ENCODE measurements at regions not wholly inside any gene's neighbourhood (a gene's known extent, or its start where the extent isn't known, plus 50 kb on each side); places are given as distances from the start of the nearest gene placed in this dataset.
"Not testable (repeated sequence)": the region's sequence is repeated elsewhere in the genome, so short reads cannot be mapped to it uniquely, and the experiment has no call there.

DNA sequence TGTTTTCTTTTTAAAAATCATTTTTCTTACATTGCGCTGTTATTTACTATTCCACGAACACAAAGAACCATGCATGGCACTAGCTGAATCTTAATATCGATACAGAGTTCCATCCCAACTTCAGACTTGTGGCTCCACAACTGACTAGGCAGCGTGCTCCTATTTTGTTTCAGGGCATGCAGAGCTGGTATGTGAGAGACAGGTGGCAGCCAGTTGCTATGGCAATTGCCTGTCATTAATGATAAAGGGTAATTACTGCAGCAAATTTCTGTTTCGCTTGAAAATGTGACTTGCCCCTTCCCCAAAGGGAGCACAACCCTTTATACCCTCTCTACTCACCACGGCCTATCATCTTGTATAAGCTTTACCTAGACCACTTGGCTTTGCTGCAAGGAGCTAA, 113.1 kb upstream of the G2E3 start:
- DNase-seq = no peak

DNA sequence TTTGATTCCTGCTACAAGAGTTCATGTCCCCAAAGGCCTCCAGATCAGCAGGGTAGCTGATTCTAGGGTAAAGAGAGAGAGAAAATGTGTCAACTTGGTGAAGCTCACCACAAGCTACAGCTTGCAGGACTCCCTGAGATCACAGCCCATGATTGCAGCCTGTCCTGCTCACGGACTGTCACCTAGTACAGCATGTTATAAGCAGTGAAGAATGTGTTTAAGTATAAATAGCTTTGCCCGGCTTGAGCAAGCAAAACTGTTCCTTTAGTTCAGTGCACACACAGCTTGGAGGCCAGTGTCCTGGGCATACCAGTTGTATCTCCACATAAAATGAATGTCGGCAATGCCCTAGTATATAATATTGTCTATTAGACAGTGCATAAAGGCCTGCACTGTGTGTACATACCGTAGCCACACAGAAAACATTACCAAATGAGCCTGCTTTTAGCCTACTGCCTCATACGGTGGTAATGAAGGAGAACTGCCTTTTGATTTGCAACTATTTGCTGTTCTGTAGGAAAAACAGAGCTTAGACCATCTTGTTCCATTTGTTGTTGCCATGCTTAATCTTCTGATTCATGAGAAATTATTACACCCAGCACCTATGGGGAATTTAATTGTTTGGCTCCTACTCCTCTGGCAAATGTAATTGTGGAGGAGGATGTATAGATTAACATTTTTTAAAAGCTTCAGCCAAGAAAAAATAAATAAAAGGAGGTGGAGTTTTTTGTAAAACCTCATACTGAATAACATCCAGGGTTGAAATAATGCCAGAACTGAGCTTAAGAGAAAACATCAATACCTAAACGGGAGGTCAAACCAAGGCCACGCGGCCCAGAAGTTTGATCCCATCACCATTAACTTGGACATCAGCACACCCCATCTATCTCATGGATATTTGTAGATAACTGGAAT, 108.1 kb upstream of the G2E3 start:
- no peak for DNase-seq

DNA sequence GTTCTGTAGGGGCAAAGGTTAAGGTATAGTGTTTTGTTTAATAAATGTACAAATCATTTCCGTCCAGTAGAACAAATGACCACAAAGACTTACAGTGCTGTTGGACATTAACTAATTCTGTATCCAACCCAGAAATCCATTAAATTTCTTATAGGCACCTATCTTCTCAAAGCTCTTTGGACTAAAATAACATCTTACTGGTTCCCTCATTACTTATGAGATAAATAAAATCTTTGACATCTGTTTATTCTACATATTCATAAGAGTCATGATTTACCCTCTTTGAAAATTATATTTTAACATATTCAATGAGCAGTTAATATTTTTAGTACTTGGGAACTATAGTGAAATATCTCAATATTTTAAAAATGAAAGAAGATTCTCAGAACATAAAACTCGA, 102.7 kb upstream of the G2E3 start:
- no peak for DNase-seq

DNA sequence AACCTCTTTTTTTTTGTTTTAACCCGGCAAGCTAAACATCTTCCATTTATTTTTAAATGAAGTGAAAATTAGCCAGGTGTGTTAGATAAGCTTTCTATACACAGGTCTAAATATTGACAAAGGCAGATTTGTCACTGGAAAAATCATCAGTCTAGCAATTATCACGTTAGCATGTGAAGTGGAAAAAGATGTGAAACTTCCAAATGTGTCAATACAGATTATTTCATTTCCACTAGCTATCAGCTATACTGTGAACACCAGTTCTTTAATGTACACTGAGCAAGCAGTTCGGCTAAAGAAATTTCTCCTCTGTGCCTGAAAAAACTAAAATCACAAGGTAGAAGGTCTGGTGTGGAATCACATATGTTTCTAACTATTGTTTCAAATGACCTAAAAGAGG, 96.6 kb upstream of the G2E3 start:
- no peak for DNase-seq

DNA sequence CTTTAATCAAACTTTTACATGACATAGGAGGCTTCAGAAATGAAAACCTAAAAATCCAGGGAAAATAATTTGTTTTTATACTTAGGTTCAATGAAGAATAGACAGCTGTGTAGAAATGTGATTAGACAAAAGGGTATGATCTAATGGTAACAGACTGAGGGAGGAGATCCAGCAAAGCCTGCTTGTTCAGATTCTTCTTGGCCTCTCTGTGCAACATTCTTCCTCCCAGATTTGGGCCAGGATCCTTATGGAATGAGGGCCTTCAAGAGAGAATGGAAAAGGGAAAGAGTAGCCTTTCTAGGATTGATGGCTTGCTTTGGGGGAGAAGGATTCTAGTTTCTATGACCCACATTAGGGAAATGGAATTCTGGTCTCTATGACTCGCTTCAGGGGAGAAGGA, 94.5 kb upstream of the G2E3 start:
- no peak for DNase-seq

DNA sequence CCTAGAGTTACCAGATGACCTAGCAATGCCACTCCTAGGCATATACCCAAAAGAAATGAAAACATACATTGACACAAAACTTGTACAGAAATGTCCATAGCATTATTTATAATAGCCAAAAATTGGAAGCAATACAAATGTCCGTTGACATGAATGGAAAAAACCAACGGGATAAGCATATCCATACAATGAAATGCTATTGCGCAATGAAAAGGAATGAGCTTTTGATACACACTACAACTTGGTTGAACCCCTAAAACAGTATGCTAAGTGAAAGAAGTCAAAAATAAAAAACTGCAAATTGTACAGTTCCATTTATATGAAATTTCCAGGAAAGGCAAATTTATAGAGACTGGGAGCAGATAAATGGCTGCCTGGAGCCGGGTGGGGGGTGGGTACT, 90.6 kb upstream of the G2E3 start:
- DNase-seq = no peak

DNA sequence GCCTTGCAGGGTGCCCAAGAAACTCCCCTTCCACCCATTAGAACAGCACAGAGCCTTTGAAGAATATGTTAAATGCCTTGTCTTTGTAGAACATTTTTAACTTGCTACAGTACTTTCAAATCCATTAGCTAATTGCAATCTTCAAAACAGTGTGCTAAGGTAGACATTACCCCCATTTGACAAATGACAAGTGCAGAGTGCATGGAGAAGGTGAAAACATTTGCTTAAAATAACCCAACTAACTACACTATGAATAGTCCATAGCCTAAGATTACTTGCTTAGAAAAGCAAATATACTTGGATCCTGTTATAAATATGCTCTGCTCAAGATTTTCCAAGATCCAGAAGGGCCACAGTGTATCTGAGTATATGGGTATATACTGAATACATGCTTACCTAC, 87.0 kb upstream of the G2E3 start:
- no peak for DNase-seq

DNA sequence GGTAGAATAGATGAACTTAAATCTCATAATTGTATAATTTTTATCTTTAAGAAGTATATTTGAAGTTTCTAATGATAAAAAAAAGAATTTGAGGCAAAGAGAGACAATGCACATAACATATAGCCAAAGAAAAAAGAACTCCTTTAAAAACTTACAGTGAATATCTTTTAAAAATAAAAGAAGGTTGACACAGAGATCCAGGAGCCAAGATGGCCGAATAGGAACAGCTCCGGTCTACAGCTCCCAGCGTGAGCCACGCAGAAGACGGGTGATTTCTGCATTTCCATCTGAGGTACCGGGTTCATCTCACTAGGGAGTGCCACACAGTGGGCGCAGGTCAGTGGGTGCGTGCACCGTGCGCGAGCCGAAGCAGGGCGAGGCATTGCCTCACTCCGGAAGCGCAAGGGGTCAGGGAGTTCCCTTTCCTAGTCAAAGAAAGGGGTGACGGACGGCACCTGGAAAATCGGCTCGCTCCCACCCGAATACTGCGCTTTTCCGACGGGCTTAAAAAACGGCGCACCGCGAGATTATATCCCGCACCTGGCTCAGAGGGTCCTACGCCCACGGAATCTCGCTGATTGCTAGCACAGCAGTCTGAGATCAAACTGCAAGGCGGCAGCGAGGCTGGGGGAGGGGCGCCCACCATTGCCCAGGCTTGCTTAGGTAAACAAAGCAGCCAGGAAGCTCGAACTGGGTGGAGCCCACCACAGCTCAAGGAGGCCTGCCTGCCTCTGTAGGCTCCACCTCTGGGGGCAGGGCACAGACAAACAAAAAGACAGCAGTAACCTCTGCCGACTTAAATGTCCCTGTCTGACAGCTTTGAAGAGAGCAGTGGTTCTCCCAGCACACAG, 84.9 kb upstream of the G2E3 start:
- DNase-seq = not testable (repeated sequence)

DNA sequence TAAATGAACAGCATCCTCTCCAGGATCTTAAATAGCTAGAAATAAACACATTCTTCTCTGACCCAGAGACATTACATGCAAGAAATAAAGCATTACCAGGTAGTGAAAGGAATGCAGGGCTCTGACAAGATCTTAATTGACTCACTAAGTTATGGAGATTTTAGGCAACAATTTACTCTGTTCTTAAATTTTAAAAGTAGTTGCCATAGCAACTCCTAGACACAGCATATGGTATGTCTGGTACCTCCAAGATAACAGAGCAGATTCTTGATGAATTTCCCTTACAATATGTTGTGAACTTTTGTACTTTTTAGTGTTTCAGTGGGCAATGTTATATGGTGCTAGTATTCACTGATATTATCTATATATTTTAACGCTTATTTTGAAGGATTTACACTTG, 76.7 kb upstream of the G2E3 start:
- no peak for DNase-seq

DNA sequence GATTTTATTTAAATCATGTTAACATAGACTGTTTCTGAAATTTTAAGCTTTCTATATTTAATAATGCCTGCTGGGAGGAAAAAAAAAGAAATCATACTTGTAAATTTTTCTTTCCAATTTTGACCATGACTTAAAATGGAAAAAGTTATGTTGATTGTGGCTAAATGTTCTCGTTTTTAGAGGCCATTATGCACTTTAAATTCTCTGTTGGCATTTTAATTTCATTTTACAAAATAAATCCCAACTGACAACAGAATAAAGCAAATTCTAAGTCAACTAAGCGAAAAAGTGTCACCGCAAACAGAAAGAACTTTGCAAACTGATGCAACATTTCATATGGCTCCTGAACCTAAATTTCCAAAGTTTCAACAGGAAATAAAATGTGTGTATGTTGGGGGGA, 74.8 kb upstream of the G2E3 start:
- no peak for DNase-seq

DNA sequence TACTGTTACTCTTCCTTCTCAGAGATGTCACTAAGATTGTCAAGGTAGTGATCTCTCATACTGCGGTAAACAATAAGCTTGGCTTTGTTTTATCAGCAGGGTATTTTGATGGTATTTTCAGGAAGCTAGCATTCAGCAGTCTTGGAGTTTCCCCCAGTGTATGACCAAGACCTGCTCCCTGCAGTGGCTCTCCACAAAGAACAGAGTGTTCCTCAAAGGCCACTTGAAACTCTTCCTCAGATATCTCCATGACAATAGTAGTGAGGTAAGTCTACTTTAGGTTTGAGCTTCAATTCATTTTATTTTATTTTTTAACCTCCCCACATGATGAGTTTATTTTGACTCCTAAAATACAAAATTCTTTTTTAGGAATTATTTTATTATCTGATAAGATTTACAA, 74.0 kb upstream of the G2E3 start:
- DNase-seq = no peak

DNA sequence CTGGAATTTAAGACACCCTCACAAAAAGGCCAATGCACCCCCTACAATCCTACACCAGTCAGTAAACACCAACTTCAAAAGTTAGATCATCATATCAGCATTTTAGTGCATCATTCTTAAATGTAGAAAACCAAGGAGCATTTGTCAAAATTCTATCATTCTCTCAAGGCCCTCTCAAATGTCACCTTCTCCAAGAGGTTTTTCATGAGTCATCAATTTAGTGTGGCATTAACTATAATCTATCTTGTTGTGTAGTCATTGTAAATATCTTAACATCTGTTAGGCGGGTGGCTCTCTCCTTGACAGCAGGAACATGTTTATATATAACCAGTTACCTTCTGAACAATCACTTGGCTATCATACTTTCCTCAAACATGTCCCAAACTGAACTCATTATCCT, 62.1 kb upstream of the G2E3 start:
- no peak for DNase-seq

DNA sequence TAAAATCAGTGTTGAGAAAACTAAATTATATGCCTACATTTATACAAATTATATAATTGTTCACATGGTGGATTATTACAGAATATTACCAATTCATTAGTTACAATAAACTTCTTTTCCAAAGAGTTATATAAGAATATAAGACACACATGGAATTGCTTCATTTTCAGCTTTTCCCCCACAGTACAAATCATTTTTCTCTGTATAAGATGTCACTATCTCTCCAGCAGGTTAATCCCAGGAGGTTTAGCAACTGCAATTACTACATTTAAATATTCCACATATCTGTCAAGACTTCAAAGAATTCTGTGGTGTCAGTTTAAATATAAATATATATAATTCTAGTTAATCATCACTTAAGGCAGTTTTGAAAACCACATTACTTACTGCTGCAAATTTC, 59.6 kb upstream of the G2E3 start:
- no peak for DNase-seq

DNA sequence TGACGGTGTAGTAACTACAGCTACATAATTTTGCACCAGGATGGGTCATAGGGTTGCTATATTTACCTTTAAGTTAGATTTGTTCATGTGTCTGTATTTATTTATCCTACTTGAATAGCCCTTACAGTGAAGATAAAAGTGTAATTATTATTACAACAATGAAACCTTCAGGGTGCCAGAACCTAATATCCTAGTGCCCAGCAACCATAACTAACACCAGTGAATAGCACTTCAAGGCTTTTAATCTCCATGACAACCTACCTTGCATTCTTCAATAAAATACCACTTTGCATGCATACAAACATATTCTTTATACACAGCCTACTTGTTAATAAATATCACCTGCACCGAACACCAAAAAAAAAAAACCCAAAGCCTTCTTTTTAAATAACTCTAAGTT, 58.7 kb upstream of the G2E3 start:
- DNase-seq = peak; percentile 89

DNA sequence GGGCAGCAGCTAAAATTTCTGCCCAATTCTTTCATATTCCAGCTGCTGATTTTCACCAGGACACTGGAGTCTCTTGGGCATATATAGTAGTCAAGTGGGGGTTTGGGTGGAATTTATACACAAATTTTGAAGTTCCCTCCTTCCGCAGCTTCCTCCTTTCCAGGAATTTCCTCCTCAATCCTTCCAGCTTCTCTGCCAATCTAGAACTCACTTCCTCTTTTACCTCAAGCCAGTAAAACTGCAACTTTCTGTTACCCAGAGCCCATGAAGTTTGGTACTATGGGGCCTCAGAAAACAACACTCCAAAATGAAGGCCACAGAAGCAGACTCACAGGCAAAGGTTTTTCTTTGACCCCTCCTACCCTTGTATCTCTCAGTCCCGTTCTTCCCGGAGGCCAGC, 51.7 kb upstream of the G2E3 start:
- no peak for DNase-seq
